GM18498 (cell line): ENCODE measurements at regions not wholly inside any gene's neighbourhood (a gene's known extent, or its start where the extent isn't known, plus 50 kb on each side); places are given as distances from the start of the nearest gene placed in this dataset.
"Not testable (repeated sequence)": the region's sequence is repeated elsewhere in the genome, so short reads cannot be mapped to it uniquely, and the experiment has no call there.

Source experiments
- ATAC-seq: cut with Tn5 transposase; IDR thresholded peaks from one replicate; pipeline ENCODE4 v1.9.1; 2021; ENCODE audit warnings: mild to moderate bottlenecking, moderate library complexity; ENCODE audit not compliant: unreplicated experiment

GRCh38 chr5:93682471-93683404, 58.7 kb downstream of the POU5F2 start:
- ATAC-seq = not testable (repeated sequence)

- ATAC-seq = no peak
Observed at GRCh38 chr5:93681432-93681831, 60.0 kb downstream of the POU5F2 start.

DNA sequence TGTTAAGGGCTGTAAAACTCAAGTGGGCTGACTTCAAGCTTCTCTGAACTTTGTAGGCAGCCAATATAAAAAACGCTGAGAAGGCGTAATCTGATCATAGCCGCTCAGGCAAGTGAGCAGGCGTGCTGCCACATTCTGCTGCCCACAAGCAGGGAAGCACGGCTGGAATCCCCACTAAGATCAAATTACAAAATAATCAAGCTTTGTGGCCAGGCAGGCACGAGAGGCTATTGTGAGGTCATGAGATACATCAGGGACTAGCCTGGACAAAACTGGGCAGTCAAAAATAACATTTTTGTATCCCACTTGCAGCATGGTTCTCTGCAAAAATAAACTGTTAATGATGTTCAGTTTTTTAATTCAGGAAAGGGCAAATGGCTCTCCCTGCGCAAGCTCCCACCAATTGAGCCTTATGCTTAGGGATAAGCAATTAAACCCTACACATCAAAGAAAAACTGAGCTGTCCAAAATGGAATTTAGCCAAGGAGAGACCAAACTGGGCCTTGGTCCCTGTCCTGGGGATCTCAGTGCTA, 64.0 kb downstream of the POU5F2 start:
- no peak for ATAC-seq

- ATAC-seq = no peak
Observed at GRCh38 chr5:93676704-93677103, 64.7 kb downstream of the POU5F2 start.

DNA sequence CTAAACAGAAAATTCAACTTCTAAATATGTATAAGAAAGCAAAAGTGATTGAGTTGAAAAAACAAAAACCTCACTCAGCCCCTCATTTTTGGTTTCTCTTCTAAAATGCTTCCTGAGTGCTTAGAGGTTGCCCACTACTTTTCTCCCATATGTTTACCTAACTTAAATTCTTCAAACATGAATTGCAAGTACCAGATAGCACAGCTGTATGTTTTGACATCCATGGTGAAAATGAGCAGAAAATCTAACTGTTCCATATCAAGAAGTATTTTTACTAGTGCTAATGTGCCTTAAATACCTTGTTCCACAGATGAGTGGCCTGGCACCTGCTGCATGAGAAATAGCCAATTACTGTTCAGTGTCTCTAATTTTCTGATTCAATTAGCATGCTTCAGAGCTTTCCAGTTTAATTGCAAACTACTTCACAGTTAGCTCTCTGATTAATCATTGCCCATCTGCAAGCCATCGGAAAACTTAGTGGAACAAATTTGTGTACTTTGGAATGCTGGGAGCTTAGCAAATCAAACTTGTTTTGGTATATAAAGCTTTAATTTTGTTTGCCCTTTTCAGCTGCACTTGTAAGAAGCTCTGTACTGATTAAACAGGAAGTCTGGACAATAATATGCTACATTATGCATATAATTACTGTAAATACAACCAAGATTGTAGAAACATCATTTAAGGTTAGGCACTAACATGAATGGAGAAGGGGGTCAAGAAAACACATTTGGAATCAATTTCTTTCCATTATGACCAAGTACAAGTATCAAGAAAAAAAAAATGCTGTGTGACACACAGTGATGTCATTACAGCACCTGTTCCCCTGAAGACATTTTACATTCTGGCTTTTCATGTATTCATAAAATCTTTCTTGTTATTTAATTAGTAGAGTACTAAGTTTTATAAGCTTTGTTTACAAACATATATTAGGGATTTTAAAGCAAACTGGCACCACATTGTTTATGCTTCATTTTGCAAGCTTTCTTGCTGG, 65.6 kb downstream of the POU5F2 start:
- peak; percentile 75 for ATAC-seq

GRCh38 chr5:93674866-93675459, 66.4 kb downstream of the POU5F2 start:
- ATAC-seq = peak; percentile 80

- no peak for ATAC-seq
Observed at GRCh38 chr5:93674138-93674537, 67.3 kb downstream of the POU5F2 start.

DNA sequence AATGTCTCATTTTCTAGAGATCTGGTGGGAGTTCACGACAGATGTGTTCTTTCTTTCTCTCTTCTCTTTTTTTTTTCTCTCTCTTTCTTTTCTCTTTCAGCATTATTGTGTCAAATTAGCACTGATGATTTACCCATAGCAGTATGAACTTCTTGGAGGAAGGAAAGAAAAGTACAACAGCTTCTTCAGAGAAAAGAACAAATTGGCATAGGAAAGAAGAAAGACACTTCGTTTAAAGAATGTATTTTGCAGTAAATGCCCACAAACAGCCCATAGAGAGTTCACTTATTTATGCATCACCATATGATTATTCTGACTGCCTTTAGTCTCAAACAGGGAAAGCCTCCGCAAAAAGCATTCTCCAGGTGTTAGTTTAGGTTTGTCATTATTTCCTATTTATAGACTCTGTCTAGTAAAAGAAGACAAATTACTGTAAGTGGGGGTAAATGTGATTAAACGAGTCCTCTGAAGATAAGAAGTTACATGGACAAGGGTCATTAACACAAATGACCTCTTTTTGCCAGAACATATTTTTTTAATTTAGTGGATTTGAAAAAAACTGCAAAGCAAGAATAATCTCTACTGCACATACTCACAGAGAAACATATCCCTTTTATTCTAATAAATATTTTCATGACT, 68.0 kb downstream of the POU5F2 start:
- no peak for ATAC-seq

- ATAC-seq = no peak
Observed at GRCh38 chr5:93665648-93666047, 75.8 kb downstream of the POU5F2 start.

DNA sequence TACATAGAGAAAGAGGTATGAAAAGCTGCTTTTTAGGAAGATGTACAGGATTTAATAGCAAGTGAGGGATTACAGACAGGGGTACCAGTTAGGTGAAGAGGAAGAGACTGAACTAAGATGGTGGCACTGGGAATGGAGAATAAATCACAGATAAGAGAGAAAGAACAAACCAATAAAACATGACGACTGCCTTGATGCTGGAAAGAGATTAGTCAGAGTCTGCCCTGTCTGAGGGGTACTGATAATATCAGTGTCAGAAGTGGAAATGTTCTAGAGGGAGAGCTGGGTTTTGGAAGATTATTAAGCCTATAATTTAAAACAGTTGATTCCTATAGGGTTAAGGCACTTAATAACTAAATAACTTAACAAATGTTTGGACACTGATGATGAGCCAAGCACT, 77.7 kb downstream of the NR2F1 start:
- no peak for ATAC-seq

DNA sequence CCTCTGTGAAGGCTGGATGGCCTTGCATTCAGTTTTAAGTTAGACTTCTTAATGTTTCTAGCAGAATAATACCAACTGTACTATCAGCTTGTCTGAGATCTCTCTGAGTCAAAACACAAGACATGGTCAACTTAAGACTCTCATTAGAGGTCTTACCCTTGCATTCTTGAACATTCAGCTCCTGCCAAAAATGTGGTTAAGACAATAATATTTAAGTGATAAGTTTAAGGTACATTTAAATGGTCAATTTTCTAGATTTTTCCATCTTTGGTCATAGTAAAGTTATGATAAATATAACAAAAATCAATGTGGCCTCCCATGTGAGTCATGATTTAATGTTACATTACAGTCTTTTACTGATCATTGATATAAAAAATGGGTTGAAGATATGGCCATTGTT, 75.0 kb downstream of the NR2F1 start:
- ATAC-seq = no peak

DNA sequence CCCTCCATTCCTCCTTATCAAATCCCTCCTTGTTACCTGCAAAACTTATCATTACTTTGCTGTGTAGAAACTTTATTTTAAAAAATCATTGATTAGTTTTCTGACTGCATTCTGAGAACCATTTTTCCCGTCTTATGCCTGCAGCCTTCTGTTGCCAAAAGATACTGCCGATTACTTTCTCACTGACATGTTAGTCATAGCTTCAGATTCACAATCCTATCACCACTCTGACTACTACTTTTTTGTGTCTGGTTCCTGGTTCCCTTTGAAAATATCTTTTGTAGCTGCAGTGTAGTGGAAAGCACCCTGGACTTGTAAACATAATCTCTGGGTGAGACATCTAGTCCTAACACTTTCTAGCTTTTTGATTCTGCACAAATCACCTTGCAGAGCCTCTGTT, 71.7 kb downstream of the NR2F1 start:
- ATAC-seq = no peak

DNA sequence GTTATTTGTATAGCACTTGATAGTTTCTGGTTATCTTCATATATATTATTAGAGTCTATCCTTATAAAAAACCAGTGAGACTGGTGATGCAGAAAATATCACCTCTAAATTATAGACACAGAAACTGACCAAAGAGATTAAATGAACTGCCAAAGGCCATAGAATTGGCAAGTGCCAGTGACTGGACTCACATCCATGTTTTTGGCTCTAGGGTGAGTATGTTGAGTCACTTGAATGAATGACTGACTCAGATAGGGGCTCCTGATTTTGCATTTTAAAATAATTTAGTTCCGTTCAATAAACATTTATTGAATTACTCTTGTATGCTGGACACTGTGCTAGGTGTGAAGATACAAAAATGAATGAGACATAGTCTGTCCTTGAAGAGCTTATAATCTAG, 70.7 kb downstream of the NR2F1 start:
- no peak for ATAC-seq

DNA sequence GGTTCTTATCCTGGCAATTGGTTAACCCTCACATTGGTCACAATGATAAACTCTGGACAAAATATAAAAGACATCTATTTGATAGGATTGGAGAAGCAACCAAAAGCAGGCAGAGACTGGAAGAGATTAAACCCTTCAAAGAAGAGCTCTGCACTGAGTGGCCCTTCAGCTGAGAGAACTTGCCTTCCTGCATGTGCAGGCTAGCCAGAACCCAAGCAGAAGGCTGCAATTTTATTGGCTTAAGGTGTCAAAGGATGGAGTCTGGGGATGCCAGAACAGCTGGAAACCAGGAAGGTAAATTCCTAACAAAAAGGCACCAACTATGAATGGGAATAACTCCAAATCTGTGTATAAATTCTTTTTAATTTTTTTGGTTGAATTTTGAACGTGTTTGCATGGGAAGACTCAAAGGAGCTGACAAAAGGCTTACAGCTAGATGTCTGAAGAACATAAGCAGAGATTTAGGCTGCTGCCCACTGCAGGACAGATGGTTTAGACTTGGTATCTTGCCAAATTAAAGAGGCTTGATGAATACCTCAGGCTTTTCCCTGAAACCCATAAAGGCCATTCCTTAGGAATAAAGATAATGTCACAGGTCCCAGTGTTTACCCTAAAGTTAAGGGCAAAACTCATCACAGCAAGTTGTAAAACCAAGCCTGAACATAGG, 66.3 kb downstream of the NR2F1 start:
- ATAC-seq = no peak

DNA sequence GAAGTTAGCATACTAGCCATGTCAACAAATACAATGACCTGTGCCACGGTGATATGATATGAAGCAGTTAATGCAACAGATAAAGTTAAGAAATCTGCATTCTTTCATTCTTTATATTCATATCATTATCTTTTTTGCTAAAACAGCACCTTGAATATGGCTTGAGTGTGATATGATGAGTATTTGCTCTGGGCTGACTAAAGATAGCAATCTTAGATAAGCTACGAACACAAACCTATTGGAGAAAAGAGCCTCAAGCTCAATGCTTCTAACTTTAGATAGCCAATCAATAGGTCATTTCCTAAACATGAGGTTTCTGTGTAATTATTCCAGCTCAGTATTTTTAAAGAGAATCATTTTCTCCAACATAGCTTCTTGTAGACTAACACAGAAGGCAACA, 61.7 kb downstream of the NR2F1 start:
- no peak for ATAC-seq
